AG08395 (cell line): ENCODE measurements at regions not wholly inside any gene's neighbourhood (a gene's known extent, or its start where the extent isn't known, plus 50 kb on each side); places are given as distances from the start of the nearest gene placed in this dataset.
"Not testable (repeated sequence)": the region's sequence is repeated elsewhere in the genome, so short reads cannot be mapped to it uniquely, and the experiment has no call there.

Source experiments
- DNase-seq: peaks from one replicate; pipeline ENCODE4 v3.0.0; 2012; ENCODE audit warnings: mixed read lengths, low spot score

DNA sequence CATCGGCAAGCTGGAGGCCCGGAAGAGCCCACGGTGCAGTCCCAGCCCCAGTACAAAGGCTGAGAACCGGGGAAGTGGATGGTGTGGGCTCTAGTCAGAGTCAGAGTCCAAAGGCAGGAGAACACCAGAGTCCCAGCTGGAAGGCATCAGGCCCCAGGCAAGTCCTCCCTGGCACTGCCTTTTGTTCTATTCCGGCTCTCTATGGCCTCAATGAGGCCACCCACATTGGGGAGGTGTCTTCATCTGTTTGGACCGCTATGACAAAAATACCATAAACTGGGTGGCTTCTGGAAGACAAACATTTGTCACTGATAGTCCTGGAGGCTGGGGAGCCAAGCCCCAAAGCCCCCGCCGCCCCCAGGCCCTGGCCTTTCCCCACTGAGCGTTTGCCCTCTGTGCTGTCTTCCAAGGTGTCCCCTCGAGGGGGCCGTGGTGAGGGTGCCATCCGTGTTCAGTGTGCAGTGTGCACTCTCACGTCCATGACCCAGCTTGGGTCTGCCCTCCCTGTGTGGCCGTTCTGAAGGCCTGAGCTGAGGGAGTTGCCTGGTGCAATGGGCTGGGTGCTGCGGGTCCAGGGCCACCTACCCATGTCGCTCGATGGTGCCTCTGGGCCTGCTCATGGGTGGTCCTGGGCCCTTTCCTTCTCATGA lies 99.1 kb upstream of the PPP1R26 start:
- no peak for DNase-seq

DNA sequence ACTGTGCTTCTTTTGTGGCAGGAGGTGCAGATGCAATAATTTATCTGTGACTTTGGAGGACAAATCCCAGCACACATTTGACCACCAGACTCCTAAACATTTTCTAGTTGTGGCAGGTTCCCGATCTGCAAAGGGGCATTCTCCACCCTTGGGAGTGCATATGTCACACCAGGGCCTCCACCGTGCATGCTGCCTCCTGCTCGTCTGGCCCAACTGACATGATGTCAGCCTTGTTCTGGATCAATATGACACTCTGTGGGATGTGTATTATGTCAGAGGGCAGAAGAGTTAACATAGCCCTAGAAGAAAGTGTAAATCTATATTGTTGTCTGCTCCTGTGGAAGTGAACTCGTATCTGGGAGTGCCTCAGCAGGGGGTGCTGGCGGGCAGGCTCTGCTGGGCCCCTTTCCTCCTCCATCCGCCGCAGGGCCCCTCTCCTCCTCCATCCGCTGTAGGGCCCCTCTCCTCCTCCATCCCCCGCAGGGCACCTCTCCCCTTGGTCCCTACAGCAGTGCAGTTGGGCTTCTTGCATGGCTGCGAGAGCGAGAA lies 97.7 kb upstream of the PPP1R26 start:
- no peak for DNase-seq

DNA sequence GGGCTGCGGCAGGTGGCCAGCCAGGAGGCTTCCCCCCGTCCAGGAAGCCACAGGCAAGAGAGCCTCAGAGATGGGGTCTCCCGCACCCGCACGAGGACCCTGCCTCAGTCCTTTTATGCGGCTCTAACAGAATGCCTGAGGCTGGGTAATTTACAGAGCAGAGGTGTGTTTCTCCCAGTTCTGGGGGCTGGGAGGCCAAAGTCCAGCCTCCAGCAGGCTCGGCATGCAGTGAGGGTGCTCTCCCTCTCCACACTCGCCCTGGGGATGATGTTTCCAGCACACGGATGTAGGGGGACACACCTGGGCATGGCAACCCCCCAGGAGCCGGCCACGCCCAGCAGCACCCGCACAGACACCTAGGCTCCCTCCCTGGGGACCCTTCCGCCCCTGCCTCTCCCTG lies 95.4 kb upstream of the PPP1R26 start:
- no peak for DNase-seq

DNA sequence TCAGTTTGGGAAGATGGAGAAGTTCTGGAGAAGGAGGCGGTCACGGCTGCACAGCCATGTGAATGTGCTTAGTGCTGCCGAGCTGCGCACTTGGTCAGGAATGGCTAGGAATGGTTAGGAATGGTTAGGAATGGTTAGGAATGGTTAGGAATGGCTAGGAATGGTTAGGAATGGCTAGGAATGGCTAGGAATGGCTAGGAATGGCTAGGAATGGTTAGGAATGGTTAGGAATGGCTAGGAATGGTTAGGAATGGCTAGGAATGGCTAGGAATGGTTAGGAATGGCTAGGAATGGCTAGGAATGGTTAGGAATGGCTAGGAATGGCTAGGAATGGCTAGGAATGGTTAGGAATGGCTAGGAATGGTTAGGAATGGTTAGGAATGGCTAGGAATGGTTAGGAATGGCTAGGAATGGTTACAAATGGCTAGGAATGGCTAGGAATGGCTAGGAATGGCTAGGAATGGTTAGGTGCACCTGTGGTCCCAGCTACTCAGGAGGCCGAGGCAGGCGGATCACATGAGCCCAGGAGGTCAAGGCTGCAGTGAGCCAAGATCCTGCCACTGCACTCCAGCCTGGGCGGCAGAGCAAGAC lies 94.7 kb upstream of the PPP1R26 start:
- not testable (repeated sequence) for DNase-seq

DNA sequence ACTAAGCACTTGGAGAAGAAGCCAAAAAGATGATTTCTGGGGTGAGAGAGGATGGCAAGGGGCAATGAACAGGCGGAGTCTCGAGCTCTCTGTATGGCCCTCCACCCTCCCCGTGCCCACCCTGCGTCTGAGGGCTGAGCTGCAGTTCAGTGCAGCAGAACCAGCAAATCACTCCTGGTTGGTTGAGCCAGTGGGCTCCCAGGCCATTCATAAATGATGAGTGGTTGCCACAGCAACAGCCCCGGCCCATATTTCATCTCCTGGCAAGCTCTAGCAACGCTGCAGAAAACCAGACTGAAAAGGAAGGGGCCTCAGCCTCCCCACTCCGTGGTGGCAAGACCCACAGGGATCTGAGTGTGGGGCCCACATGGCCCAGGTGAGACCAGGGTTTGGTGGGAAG lies 93.8 kb upstream of the PPP1R26 start:
- no peak for DNase-seq

DNA sequence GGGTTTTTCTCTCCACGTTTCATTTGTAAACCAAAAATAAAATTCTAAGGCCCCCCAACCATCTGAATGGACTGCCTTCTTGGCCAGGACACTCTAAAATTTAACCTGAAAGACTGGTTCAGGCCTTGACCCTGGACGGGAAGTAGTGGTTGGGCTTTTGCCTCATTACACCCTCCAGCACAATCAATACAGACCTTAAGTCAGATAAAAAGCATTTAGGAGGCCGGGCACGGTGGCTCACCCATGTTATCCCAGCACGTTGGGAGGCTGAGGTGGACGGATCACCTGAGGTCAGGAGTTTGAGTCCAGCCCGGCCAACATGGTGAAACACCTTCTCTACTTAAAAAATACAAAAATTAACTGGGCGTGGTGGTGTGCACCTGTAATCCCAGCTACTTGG lies 91.6 kb upstream of the PPP1R26 start:
- DNase-seq: no peak

DNA sequence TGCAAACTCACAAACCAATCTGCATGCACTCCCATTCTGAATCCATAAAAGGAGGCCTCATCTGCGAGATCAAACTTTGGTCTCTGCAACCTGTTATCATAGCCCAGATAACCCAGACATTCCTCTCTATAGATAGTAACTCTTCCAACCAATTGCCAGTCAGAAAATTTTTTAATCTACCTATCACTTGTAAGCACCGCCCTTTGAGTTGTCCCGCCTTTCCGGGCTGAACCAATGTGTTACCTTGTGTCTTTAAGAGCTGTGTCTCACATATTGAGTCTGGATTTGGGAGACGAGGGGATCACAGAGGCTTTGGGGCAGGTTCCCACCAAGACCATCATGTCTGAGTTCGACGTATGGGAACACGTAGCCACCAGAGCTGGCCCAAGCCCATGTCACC lies 91.1 kb upstream of the PPP1R26 start:
- no peak for DNase-seq

DNA sequence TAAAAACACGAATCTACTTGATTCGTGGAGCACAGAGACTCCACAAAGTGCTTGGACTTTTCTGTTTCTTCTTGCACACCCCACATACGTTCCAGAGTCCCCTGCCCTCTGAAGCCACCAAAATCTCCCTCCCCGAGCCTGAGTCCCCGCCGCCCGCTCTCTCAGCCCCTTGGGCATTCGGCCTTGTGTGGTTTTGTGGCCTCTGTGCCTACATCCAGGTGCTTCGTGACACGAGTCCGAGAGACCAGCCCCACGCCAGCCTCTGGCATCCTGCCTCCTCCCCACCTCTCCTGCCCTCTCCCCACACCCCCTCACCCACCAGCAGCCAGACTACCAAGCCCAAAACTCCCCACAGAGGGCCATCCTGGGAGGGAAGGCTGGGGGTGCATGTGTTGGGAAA lies 87.8 kb upstream of the PPP1R26 start:
- no peak for DNase-seq

DNA sequence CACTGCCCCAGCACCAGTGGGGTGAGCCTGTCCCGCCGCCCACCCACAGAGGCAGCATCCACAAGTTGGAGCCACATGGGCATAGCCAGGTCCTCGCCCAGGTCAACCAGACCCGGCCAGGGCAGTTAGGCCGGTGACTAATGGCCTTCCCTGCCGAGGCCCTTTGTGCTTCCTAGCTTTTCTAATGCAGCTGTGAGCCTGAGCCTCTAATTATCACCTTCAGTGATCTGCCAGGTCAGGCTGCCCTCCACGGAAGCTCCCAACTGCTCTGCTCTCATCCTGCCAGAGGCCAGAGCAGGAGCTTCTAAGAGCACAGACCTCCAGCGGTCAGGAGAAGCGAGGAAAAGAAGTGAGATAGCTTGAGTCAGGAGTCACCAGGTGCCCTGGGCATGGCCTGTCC lies 87.1 kb upstream of the PPP1R26 start:
- no peak for DNase-seq

DNA sequence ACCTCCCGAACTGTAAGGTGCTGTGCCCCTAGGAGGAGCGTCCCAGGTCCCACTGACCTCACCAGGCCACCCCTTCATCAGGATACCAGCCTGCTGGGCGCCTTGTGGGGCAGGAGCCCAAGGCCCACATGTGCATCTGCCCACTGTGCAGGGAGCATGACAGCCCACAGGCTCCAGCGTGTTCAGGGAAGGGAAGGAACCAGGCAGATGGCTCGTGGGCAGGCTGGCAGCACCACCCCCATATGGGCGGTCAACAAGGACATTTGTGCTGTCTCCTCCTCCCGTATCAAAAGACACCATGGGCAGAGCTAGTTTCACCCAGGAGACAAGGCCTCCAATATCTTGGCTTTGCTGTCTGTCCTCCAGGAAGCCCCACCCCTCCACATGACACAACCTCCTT lies 85.5 kb upstream of the PPP1R26 start:
- DNase-seq: no peak

DNA sequence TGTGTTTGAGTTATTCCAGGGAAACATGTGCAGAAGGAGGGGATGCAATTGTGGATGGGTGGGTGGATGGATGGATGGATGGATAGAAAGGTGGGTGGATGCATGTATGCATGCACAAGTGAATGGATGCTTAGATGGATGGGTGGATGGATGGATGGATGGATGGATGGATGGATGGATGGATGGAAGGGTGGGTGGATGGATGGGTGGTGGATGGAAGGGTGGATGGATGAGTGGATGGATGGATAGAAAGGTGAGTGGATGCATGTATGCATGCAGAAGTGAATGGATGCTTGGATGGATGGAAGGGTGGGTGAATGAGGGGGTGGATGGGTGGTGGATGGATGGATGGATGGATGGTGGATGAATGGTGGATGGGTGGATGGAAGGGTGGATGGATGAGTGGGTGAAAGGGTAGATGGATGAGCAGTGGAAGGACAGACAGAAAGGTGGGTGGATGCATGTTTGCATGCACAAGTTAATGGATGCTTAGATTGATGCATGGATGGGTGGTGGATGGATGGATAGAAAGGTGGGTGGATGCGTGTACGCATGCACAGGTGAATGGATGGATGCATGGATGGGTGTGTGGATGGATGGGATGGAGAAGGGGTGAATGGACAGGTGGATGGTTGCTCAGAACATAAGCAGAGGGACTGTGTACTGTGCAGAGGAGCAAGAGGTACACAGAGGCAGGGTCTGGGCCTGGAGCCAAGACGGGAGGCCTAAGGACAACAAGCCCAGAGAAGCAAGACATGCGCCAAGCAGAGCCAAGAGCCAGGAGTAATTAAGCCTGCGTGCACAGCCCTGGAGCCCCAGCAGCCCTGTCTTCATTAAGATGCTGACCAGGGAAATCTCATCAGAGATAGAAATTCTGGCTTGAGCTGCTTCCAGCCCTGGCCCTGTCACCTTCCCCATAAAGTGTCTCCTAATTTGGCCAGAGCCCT lies 84.6 kb upstream of the PPP1R26 start:
- DNase-seq: no peak

DNA sequence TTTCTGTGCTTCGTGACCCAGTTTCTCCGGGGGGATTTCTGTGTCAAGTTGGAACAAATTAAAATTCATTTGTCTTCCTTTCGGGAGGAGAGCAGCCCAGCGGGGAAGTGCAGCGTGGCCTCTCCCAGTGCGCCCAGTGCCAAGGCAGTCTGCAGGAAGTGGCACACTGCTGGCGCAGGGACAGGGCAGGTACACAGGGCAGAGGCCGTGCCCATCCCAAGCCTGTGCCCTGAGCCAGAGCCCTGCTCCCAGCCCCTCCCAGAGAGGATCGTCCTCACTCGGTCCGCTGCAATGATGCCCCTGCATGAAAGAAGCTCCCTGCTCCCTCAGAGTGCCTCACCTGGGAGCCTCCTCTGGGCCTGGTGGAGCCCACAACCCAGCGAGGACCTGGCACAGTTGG lies 82.4 kb upstream of the PPP1R26 start:
- DNase-seq: no peak

DNA sequence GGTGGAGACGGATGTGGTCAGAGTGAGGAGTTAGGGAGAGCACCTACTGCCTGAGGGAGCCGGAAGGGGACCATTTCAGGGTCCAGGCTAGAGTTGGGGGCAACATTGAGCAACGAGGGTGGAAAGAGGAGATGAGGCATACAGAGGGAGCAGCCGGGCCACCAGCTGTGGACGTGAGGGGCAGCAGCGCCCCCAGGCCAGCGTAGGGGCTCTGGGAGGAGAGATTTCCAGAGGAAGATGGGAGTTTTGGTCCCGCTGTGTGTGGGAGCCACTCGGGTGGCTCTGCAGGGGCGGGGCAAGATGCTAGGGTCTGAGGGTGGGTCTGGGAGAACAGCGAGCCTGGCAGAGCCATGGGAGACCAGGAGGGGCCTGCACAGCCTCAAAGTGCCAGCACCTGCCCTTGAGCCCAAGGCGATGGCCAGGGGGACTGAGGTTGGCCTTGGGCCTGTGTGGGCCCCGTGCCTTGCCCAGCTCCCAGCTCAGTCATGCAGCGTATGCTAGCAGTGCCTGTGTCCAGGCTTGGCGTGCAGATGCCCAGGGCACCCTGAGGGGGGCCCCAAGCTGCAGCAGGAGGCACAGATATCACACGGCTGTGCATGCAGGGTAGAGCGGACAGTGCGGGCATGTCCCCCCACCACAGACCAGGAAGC lies 80.5 kb upstream of the PPP1R26 start:
- no peak for DNase-seq

DNA sequence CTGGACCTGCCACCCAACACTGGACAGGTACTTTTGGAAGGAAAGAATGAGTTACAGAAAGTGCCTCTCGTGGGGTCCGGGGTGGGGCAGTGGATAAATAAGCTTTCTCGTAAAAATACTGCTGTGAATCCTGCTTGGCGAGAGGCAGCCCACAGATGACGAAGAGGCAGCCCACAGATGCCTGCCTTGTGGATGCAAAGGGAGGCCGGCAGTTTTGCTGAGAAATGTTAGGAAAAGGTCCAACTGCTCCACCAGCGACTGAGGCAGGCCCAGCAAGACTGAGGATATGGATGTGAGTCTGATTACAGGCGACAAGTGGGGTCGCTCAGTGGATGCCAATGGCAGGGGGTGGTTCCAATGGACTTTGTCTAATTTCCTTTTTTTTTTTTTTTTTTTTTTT lies 79.1 kb upstream of the PPP1R26 start:
- no peak for DNase-seq

DNA sequence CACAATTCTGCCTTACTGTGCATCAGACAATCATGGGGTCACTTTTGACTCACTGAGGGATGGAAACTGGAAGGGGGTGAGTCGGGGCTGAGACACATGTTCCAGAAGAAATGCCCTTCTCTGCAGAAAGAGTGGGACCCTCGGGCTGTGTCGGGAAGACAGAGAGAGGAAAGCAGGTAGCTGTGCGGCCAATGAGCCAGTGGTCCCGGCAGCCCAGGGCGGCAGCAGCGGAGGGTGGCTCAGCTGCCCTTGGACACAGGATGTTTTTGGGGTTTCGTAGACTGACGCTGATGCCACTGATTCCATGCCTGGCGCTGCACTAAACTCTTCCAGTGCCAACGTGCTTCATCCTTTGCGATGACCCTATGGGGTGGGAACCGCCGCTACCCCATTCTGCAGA lies 78.4 kb upstream of the PPP1R26 start:
- no peak for DNase-seq

DNA sequence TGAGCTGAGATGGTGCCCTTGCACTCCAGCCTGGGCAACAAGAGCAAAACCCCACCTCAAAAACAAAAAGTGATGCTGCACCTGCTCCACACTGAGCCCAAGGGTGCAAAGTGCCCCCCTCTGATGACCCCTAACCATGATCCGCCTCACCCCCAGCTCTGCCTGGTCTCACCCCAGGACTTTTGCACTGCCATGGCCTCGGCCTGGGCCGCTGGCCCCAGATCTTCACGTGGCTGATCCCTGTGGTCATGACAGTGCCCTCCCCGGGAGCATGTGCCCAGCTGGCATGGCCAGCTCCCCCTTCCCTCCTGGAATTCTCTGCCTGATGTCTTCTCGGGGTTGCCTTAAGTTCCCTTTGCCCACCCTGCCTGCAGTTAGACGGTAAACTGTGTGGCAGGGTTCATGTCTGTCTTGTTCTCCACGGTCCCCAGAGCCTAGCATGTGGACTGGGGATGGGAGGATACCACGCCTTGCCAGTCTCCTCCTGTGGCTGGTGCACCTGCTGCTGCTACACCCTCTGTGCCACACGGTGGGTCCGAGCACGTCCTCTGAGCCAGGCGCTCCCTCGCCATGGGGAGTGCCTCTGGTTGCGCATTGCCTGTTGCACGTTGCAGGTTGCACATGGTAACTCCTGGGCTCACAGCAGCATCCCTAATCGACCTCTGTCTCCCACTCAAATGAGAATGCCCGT lies 77.4 kb upstream of the PPP1R26 start:
- DNase-seq: no peak

DNA sequence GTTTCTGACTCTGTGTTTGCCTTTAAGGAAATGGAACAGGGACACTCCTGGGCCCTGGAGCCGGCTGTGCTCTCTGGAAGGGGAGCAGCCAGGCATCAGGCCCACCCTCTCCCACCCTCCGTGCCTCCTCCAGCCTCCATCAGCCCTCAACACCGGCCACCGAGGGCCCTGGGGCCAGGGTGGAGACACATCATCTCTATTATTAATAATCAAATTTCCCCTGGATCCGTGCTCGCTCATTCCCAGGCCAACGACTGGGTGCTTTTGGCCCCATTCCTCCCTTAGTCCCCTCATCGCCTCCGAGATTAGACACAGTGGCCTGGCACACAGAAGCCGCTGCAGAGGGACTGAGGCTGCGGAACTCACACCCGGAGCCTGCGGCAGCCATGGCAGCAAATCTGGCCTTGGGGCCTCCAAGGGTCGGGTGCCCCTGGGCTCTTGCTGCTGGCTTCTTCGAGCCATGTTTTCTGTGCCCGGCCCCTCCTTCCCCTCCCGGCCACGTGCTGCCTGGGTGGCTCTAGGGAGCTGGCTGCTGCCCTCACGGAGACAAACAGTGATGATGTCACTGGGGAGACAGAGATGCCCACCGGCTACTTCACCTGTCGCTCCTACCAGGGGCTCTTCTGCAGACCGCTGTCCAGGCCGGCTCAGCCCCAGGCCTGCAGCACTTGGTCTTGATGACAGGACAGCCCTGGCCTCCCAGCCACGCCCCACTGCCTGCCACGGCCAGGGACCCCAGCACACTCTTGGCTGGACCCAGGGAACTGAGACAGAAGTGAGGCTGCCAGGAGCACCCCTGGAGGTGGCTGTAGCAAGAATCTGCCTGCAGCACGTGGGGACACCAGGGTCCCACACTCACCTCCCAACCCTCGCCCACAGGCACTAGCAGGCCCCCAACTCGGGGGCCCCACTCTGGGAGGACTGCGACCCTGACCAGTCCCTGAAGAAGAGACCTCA lies 76.6 kb upstream of the PPP1R26 start:
- DNase-seq: no peak

DNA sequence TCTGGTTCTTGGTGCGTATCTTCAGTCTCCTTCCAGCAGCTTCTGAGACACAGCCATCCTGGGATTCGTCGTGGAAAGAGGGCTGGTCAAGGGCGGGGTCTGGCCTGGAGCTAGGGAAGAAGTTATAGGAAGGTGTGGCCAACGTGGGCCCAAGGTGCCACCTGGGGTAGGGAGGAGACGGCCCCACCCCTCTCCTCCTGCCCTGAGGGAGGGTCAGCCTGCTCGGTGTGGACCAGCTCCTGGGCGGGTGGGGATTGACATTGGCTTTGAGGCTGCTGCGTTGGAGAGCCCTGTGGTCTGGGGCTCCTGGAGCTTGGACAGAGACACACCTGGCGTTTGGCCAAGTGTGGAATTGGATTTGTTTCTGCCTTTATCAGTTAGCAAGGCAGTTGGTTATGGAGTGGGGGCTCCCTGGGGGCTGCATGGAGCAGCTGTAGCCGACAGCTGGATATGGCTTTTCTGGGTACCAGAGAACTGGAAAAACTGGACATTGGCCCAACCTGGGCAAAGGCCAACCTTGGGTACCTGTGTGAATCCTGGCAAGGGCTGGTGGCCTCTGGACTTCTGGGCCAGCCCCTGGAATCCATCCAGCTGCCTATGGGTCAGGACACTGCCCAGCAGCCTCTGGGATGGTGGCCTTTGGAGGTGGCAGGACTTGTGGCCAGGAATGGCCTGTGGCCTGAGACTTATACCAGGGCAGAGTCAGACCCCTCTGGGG lies 75.7 kb upstream of the PPP1R26 start:
- DNase-seq: no peak

DNA sequence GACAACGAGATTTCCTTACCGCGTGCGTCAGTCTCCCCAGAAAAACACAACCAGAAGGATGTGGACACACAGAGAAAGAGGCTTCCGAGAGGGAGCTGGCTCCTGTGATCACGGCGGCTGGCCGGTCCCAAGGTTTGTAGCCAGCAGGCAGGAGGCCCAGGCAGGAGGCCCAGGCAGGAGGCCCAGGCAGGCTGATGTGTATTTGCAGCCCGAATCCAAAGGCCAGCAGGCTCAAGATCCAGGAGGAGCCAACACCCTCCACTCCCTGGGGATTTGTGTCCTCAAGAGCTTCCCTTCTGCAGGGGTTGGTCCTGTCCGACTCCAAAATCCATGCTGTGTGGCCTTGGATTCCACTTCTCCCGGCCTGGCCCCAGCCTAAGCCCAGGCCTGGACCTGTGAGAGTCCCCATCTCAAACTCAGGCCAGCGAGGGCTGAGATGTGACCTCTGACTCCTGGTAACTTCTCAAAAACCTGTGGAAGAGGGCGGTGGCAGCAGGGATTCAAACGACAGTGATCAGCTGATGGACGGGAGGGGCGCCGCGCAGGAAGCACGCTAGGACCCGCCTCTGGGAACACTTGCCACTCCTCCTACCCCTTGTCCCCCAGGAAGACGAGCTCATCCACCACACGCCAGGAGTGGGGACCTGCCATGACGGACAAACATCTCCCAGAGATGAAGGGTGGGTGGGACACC lies 75.0 kb upstream of the PPP1R26 start:
- no peak for DNase-seq

DNA sequence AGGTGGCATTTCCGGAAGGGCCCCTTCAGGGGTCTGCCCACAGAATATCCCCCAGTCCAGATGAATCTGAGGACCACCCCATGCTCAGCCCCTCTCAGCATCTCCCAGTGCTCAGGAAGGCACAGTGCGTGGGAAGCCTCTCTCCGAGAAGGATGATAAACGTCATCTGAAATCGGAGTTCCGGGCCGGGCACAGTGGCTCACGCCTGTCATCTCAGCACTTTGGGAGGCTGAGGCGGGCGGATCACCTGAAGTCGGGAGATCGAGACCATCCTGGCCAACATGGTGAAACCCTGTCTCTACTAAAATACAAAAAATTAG lies 74.5 kb upstream of the PPP1R26 start:
- not testable (repeated sequence) for DNase-seq
